GM12872 (cell line): ENCODE measurements at regions not wholly inside any gene's neighbourhood (a gene's known extent, or its start where the extent isn't known, plus 50 kb on each side); places are given as distances from the start of the nearest gene placed in this dataset.

Experiments
- CTCF ChIP-seq: IDR thresholded peaks from 3 replicates; pipeline ENCODE4 v1.5.1; 2011; ENCODE audit warnings: low read depth, mild to moderate bottlenecking, low read length, moderate library complexity; ENCODE audit not compliant: insufficient read depth

GRCh38 chr2:21288739-21289520, 165.2 kb downstream of the TDRD15 start:
- no peak for TF ChIP-seq CTCF

- TF ChIP-seq CTCF = no peak
Observed at GRCh38 chr2:21289551-21289950, 165.8 kb downstream of the TDRD15 start.

GRCh38 chr2:21289989-21290388, 166.2 kb downstream of the TDRD15 start:
- no peak for TF ChIP-seq CTCF

GRCh38 chr2:21291426-21291825, 167.7 kb downstream of the TDRD15 start:
- TF ChIP-seq CTCF = no peak

- no peak for TF ChIP-seq CTCF
Observed at GRCh38 chr2:21294446-21294845, 170.7 kb downstream of the TDRD15 start.

- TF ChIP-seq CTCF = no peak
Observed at GRCh38 chr2:21299411-21299810, 175.6 kb downstream of the TDRD15 start.

GRCh38 chr2:21301871-21302455, 178.2 kb downstream of the TDRD15 start:
- TF ChIP-seq CTCF = no peak
